GM23338 (cell line): ENCODE measurements at regions not wholly inside any gene's neighbourhood (a gene's known extent, or its start where the extent isn't known, plus 50 kb on each side); places are given as distances from the start of the nearest gene placed in this dataset.

ENCODE experiments used
- EZH2 ChIP-seq: fragments of 200-600 bp; sonication (generic); IDR thresholded peaks from one replicate; pipeline ENCODE4 v1.8.0; 2017; ENCODE audit warnings: antibody characterized with exemption, mild to moderate bottlenecking, low read depth; ENCODE audit not compliant: unreplicated experiment
- EZH2phosphoT487 ChIP-seq: fragments of 200-600 bp; sonication (generic); IDR thresholded peaks from one replicate; pipeline ENCODE4 v1.8.1; 2018; ENCODE audit warnings: antibody characterized with exemption; ENCODE audit not compliant: unreplicated experiment
- POLR2AphosphoS5 ChIP-seq: IDR thresholded peaks from 2 replicates; pipeline ENCODE4 v1.6.1; 2016; ENCODE audit warnings: antibody characterized with exemption, low read depth
- STAT1 ChIP-seq: IDR thresholded peaks from one replicate; pipeline ENCODE4 v1.6.1; 2016; ENCODE audit warnings: antibody characterized with exemption; ENCODE audit not compliant: unreplicated experiment
- TF ChIP-seq, protein P1 (sequence below), 2 experiments: fragments of 200-600 bp in 1 of 2; sonication (generic) in 1 of 2; conservative IDR thresholded peaks; 2 replicates each; pipeline versions ENCODE4 v1.5.1 to v1.6.1; 2016 to 2017; ENCODE audit warnings: antibody characterized with exemption in 2 of 2, low read depth in 2 of 2, mild to moderate bottlenecking in 2 of 2, moderate library complexity in 1 of 2
- TF ChIP-seq, protein P2 (sequence below): IDR thresholded peaks from one replicate; pipeline ENCODE4 v1.6.1; 2018; ENCODE audit warnings: antibody characterized with exemption; ENCODE audit not compliant: unreplicated experiment

DNA sequence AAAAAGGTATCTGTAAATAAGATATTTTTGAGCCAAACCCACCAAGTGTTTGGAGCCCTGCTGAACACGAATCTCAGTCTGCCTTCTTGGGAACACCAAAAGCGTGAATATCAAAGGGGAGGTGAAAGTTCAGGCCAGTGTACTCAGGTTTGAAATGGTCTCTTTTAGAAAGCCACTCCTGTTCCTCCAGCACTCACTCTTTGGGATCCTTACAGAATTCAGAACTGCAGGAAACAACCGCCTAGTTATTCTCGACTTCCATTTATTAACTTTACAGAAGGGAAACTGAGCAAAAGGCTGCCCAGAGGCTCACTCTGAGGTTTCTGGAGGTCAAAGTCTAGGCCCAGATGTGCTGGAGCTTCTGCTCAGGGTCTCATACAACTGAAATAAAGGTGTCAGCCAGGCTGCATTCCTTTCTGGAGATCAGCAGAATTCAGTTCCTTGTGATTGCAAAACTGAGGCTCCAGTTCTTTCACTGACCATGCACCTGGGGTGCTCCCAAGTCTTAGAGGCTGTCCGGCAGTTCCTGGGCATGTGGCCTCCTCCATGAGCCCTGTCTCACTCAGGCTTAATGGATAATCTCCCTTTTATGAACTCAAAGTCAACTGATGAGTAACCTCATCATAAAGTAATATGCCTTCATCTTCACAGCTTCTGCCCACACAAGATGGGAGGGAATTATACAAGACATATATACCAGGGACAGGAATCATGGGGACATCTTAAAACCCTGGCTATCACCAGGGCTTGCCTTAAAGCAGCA is 65.5 kb upstream of the TNFAIP3 start:
- TF ChIP-seq POLR2AphosphoS5 = no peak
- TF ChIP-seq, protein P1, sequence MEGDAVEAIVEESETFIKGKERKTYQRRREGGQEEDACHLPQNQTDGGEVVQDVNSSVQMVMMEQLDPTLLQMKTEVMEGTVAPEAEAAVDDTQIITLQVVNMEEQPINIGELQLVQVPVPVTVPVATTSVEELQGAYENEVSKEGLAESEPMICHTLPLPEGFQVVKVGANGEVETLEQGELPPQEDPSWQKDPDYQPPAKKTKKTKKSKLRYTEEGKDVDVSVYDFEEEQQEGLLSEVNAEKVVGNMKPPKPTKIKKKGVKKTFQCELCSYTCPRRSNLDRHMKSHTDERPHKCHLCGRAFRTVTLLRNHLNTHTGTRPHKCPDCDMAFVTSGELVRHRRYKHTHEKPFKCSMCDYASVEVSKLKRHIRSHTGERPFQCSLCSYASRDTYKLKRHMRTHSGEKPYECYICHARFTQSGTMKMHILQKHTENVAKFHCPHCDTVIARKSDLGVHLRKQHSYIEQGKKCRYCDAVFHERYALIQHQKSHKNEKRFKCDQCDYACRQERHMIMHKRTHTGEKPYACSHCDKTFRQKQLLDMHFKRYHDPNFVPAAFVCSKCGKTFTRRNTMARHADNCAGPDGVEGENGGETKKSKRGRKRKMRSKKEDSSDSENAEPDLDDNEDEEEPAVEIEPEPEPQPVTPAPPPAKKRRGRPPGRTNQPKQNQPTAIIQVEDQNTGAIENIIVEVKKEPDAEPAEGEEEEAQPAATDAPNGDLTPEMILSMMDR (conservative IDR thresholded peaks at IDR 0.05; ENCODE audit: low read depth in 2 of 2) = no peak
- TF ChIP-seq, protein P2, sequence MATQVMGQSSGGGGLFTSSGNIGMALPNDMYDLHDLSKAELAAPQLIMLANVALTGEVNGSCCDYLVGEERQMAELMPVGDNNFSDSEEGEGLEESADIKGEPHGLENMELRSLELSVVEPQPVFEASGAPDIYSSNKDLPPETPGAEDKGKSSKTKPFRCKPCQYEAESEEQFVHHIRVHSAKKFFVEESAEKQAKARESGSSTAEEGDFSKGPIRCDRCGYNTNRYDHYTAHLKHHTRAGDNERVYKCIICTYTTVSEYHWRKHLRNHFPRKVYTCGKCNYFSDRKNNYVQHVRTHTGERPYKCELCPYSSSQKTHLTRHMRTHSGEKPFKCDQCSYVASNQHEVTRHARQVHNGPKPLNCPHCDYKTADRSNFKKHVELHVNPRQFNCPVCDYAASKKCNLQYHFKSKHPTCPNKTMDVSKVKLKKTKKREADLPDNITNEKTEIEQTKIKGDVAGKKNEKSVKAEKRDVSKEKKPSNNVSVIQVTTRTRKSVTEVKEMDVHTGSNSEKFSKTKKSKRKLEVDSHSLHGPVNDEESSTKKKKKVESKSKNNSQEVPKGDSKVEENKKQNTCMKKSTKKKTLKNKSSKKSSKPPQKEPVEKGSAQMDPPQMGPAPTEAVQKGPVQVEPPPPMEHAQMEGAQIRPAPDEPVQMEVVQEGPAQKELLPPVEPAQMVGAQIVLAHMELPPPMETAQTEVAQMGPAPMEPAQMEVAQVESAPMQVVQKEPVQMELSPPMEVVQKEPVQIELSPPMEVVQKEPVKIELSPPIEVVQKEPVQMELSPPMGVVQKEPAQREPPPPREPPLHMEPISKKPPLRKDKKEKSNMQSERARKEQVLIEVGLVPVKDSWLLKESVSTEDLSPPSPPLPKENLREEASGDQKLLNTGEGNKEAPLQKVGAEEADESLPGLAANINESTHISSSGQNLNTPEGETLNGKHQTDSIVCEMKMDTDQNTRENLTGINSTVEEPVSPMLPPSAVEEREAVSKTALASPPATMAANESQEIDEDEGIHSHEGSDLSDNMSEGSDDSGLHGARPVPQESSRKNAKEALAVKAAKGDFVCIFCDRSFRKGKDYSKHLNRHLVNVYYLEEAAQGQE = no peak
- TF ChIP-seq EZH2 = no peak
- no peak for TF ChIP-seq EZH2phosphoT487
- no peak for TF ChIP-seq STAT1
